BJ (cell line): ENCODE measurements at regions not wholly inside any gene's neighbourhood (a gene's known extent, or its start where the extent isn't known, plus 50 kb on each side); places are given as distances from the start of the nearest gene placed in this dataset.

Experiments
- CTCF ChIA-PET: fragments of 350-600 bp; formaldehyde crosslinking; extraction: SDS; loops from one replicate; lab custom pipeline; 2021; ENCODE audit warnings: antibody characterized with exemption, inconsistent platforms; lab: Yijun Ruan, JAX
- POLR2A ChIA-PET: fragments of 300-600 bp; sonication (Branson Sonifier 250); formaldehyde crosslinking; extraction: SDS; loops from one replicate; lab custom pipeline; 2021; ENCODE audit warnings: antibody characterized with exemption; lab: Charles Lee
- DNase-seq: peaks from one replicate; pipeline ENCODE4 v3.0.0-alpha.2; 2011; ENCODE audit warnings: low read depth
- H3K27me3 ChIP-seq: 2 replicates; pipeline ENCODE4 v1.6.0; 2011; ENCODE audit warnings: low read length; ENCODE audit not compliant: control insufficient read depth, insufficient read depth
- H3K36me3 ChIP-seq: 2 replicates; pipeline ENCODE4 v1.5.1; 2011; ENCODE audit warnings: low read length; ENCODE audit not compliant: control insufficient read depth, insufficient read depth
- H3K4me3 ChIP-seq: 2 replicates; pipeline ENCODE4 v1.5.1; 2011; ENCODE audit warnings: low read depth, mild to moderate bottlenecking, control low read depth, low read length
- CTCF ChIP-seq: IDR thresholded peaks from 2 replicates; pipeline ENCODE4 v1.5.1; 2011; ENCODE audit warnings: low read depth, mild to moderate bottlenecking, control low read depth, inconsistent platforms, low read length, moderate library complexity; ENCODE audit not compliant: insufficient read depth

- no peaks in the 10 kb centered on the region for H3K36me3 ChIP-seq
- no peak for DNase-seq
- ChIA-PET POLR2A (no interaction called here), CTCF (interaction anchor here (1.2 kb wide), 1 partner anchor 14 kb away, joined by 3 read pairs; no protein-coding TSS in a partner anchor)
- H3K4me3 ChIP-seq, result no peak overlapping the region
- H3K27me3 ChIP-seq, result no peaks in the 10 kb centered on the region
- TF ChIP-seq CTCF, result no peak
Observed at GRCh38 chr5:159819591-159820411, 96.5 kb upstream of the ADRA1B start.

GRCh38 chr5:159820692-159821091 is 95.6 kb upstream of the ADRA1B start:
- no peaks in the 10 kb centered on the region for H3K36me3 ChIP-seq
- H3K27me3 ChIP-seq, result no peaks in the 10 kb centered on the region
- no peak for TF ChIP-seq CTCF
- CTCF ChIA-PET, result interaction anchor here (0.9 to 1.2 kb wide), 2 partner anchors 13 to 96 kb away, joined by 3 read pairs; partner anchors contain the start of gene ADRA1B
- POLR2A ChIA-PET, result no interaction called here
- DNase-seq, result no peak
- H3K4me3 ChIP-seq, result no peak overlapping the region

- no peaks in the 10 kb centered on the region for H3K36me3 ChIP-seq
- POLR2A ChIA-PET, result no interaction called here
- DNase-seq, result no peak
- CTCF ChIA-PET, result interaction anchor here (0.9 kb wide), 1 partner anchor 95 kb away, joined by 3 read pairs; the partner anchor contains the start of gene ADRA1B
- H3K27me3 ChIP-seq, result no peaks in the 10 kb centered on the region
- TF ChIP-seq CTCF, result no peak
- H3K4me3 ChIP-seq, result no peak overlapping the region
Observed at GRCh38 chr5:159821461-159821940, 94.8 kb upstream of the ADRA1B start.

- POLR2A ChIA-PET, result no interaction called here
- no peak overlapping the region for H3K4me3 ChIP-seq
- TF ChIP-seq CTCF, result no peak
- no peaks in the 10 kb centered on the region for H3K36me3 ChIP-seq
- CTCF ChIA-PET, result interaction anchor here (0.7 kb wide), 1 partner anchor 1288 kb away, joined by 3 read pairs; no protein-coding TSS in a partner anchor
- no peak for DNase-seq
- H3K27me3 ChIP-seq, result no peaks in the 10 kb centered on the region
Observed at GRCh38 chr5:159824188-159825161, 91.8 kb upstream of the ADRA1B start.

GRCh38 chr5:159825551-159826051 is 90.7 kb upstream of the ADRA1B start:
- POLR2A ChIA-PET, result no interaction called here
- TF ChIP-seq CTCF, result no peak
- no peaks in the 10 kb centered on the region for H3K36me3 ChIP-seq
- CTCF ChIA-PET, result interaction anchor here (0.9 to 1.3 kb wide), 2 partner anchors 13 to 91 kb away, joined by 3 read pairs; partner anchors contain the start of gene ADRA1B
- no peak for DNase-seq
- H3K4me3 ChIP-seq, result no peak overlapping the region
- H3K27me3 ChIP-seq, result no peaks in the 10 kb centered on the region
